Suppressor macrophage treated with lipopolysaccharide for 1 hour (primary cell): ENCODE measurements at regions not wholly inside any gene's neighbourhood (a gene's known extent, or its start where the extent isn't known, plus 50 kb on each side); places are given as distances from the start of the nearest gene placed in this dataset.

Source experiments
- DNase-seq, 3 donors: peaks; one replicate each; pipeline ENCODE4 v3.0.0-alpha.2; 2020 to 2022

GRCh38 chr3:70789878-70790277 is 477.4 kb upstream of the MDFIC2 start:
- no peak for DNase-seq

- peak in 1 of 3 donors; percentile 8 for DNase-seq
These were observed 468.4 kb upstream of the MDFIC2 start for GRCh38 chr3:70780790-70781189.

GRCh38 chr3:70779296-70779695 is 466.9 kb upstream of the MDFIC2 start:
- no peak for DNase-seq

GRCh38 chr3:70776081-70776480 is 463.6 kb upstream of the MDFIC2 start:
- no peak for DNase-seq

- no peak for DNase-seq
These were observed 462.8 kb upstream of the MDFIC2 start for GRCh38 chr3:70775257-70775656.

GRCh38 chr3:70774641-70775040 is 462.2 kb upstream of the MDFIC2 start:
- no peak for DNase-seq

GRCh38 chr3:70771426-70772147 is 459.1 kb upstream of the MDFIC2 start:
- peak; percentile 45 to 89 (median 88) for DNase-seq

GRCh38 chr3:70770650-70771049 is 458.2 kb upstream of the MDFIC2 start:
- DNase-seq = peak in 1 of 3 donors; percentile 12

GRCh38 chr3:70766301-70766700 is 453.9 kb upstream of the MDFIC2 start:
- DNase-seq = no peak

GRCh38 chr3:70763894-70764293 is 451.5 kb upstream of the MDFIC2 start:
- DNase-seq = no peak

GRCh38 chr3:70757658-70758057 is 445.2 kb upstream of the MDFIC2 start:
- no peak for DNase-seq

- DNase-seq = no peak
These were observed 443.1 kb upstream of the MDFIC2 start for GRCh38 chr3:70755526-70755925.

GRCh38 chr3:70754314-70754713 is 441.9 kb upstream of the MDFIC2 start:
- peak; percentile 26 to 58 (median 39) for DNase-seq

- DNase-seq = no peak
These were observed 441.1 kb upstream of the MDFIC2 start for GRCh38 chr3:70753572-70753971.

GRCh38 chr3:70752051-70752450 is 439.6 kb upstream of the MDFIC2 start:
- DNase-seq = no peak

GRCh38 chr3:70749122-70749521 is 436.7 kb upstream of the MDFIC2 start:
- no peak for DNase-seq

- DNase-seq = no peak
These were observed 436.2 kb upstream of the MDFIC2 start for GRCh38 chr3:70748593-70748992.

GRCh38 chr3:70747847-70748246 is 435.4 kb upstream of the MDFIC2 start:
- no peak for DNase-seq

GRCh38 chr3:70744536-70744935 is 432.1 kb upstream of the MDFIC2 start:
- DNase-seq = no peak

GRCh38 chr3:70743754-70744153 is 431.3 kb upstream of the MDFIC2 start:
- no peak for DNase-seq

GRCh38 chr3:70742081-70742480 is 429.6 kb upstream of the MDFIC2 start:
- no peak for DNase-seq

GRCh38 chr3:70740872-70741271 is 428.4 kb upstream of the MDFIC2 start:
- DNase-seq = no peak

- no peak for DNase-seq
These were observed 427.6 kb upstream of the MDFIC2 start for GRCh38 chr3:70740071-70740470.

- peak in 2 of 3 donors; percentile 6 to 27 for DNase-seq
These were observed 425.8 kb upstream of the MDFIC2 start for GRCh38 chr3:70738291-70738681.

GRCh38 chr3:70737666-70738290 is 425.3 kb upstream of the MDFIC2 start:
- no peak for DNase-seq
